GM03348 (cell line): ENCODE measurements at regions not wholly inside any gene's neighbourhood (a gene's known extent, or its start where the extent isn't known, plus 50 kb on each side); places are given as distances from the start of the nearest gene placed in this dataset.

Experiments
- DNase-seq: peaks from one replicate; pipeline ENCODE4 v3.0.0; 2012; ENCODE audit warnings: low spot score

GRCh38 chr11:70930215-70930614, 322.2 kb downstream of the SHANK2 start:
- DNase-seq = no peak

- DNase-seq = no peak
Observed at GRCh38 chr11:70931430-70931829, 320.9 kb downstream of the SHANK2 start.

- no peak for DNase-seq
Observed at GRCh38 chr11:70933981-70934583, 318.3 kb downstream of the SHANK2 start.

- no peak for DNase-seq
Observed at GRCh38 chr11:70935006-70935768, 317.2 kb downstream of the SHANK2 start.

- no peak for DNase-seq
Observed at GRCh38 chr11:70942593-70942992, 309.8 kb downstream of the SHANK2 start.

- DNase-seq = no peak
Observed at GRCh38 chr11:70944141-70944540, 308.2 kb downstream of the SHANK2 start.

- DNase-seq = no peak
Observed at GRCh38 chr11:70944636-70945035, 307.7 kb downstream of the SHANK2 start.

GRCh38 chr11:70948398-70948797, 304.0 kb downstream of the SHANK2 start:
- no peak for DNase-seq

- no peak for DNase-seq
Observed at GRCh38 chr11:70948855-70949531, 303.4 kb downstream of the SHANK2 start.

- DNase-seq = no peak
Observed at GRCh38 chr11:70951139-70951804, 301.1 kb downstream of the SHANK2 start.

GRCh38 chr11:70952191-70952590, 300.2 kb downstream of the SHANK2 start:
- no peak for DNase-seq

- no peak for DNase-seq
Observed at GRCh38 chr11:70953720-70954119, 298.7 kb downstream of the SHANK2 start.

GRCh38 chr11:70954471-70954870, 297.9 kb downstream of the SHANK2 start:
- no peak for DNase-seq
